HL-60/S4 treated with retinoic acid at 250 ng/mL for 4 days and 3 days (cell line): ENCODE measurements at regions not wholly inside any gene's neighbourhood (a gene's known extent, or its start where the extent isn't known, plus 50 kb on each side); places are given as distances from the start of the nearest gene placed in this dataset.

Source experiments
- in situ Hi-C: fragments of 300-500 bp; cut with MboI; formaldehyde crosslinking; loops from 2 replicates; pipeline ENCODE4 v1.7.0; 2022; ENCODE audit warnings: low sequenced_read_pairs

- in situ Hi-C loops = no loop called here
These were observed 483.9 kb downstream of the FOXO1 start for GRCh38 chr13:40182591-40182990.

DNA sequence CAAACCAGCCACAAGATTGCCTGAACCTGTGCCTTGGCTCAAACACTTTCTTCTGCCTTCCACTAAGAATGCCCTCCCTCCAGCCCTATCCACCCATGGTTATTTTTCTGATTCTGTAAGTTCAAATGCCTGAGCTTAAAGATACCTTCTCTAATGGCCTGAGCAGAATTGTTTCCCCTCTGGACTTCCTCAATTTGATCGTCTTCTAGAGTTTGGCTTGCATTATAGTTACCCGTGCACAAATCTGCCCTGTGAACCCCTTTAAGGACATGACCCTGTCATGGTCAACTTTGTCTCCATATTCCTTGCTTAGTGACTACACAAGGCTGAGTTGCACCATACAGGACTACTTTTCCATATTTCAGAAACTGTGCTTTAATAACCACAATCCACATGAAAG, 481.0 kb downstream of the FOXO1 start:
- in situ Hi-C loops = no loop called here

DNA sequence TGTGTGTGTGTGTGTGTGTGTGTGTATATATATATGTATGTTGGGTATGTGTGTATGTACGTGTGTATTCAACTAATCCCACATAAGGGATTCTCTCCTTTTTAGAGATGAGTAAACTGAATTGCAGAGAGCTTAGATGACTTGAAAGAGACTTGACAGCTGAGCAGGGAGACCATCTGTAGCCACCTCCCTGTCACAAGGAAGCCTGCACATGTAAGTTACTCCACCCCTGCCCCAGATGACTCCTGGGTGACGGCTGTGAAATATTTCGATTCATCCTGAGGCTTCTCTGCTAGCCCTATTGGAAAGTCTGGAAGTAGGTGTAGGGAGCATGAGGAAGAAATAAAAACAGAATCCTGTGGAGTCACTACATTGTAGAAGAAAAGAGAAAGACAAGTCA, 480.4 kb downstream of the FOXO1 start:
- in situ Hi-C loops = no loop called here

DNA sequence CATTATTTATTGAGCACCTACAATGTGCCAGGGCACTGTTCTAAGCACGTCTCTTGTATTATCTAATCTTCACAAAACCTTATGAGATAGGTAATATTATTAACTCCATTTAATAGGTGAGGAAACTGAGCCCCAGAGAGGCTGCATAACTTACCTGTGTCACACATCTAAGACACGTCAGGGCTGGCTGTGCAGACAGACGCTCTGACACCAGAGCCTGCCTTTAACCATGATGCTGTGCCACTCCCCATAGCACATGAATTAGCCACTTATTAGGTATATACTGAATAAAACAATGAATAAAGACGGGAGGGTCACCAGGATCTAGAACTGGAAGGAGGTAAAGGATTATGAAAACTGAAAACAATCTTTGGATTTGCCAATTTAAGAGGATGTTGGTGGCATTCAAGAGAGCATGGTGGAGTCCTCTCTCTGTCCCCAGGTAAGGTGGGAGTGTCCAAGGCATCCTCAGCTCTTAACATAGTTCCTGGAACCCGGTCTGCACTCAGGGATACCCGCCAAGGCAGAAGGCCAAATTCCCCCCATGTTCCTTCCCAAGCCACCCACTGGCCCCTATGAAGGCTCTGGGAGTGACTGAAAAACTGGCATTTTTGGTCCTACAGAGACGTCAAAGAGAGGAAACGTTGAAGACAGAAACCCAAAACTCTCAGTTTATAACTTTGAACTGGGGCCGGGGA, 479.7 kb downstream of the FOXO1 start:
- in situ Hi-C loops = no loop called here

DNA sequence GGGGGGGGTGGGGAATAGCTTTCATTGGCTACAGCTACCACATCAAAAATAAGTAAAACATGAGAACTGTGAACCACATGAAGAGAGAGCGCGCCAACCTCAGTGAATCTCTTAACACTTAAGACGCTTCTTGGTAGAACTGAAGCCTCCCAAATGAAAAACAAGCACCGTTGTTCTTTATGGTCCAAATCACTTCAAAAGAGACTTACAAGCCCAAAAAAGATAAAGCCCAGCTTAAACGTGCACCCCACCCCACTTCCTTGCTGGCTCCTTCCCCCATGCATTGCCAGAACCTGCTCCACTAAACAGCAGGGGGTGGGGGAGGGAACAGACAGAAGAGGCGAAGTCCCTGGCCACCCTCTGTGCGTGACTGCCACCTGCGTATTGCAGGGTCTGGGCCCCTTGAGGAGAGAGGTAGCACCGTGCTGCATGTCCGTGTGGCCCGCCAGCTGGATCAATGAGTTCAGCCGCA, 479.1 kb downstream of the FOXO1 start:
- in situ Hi-C loops = no loop called here

DNA sequence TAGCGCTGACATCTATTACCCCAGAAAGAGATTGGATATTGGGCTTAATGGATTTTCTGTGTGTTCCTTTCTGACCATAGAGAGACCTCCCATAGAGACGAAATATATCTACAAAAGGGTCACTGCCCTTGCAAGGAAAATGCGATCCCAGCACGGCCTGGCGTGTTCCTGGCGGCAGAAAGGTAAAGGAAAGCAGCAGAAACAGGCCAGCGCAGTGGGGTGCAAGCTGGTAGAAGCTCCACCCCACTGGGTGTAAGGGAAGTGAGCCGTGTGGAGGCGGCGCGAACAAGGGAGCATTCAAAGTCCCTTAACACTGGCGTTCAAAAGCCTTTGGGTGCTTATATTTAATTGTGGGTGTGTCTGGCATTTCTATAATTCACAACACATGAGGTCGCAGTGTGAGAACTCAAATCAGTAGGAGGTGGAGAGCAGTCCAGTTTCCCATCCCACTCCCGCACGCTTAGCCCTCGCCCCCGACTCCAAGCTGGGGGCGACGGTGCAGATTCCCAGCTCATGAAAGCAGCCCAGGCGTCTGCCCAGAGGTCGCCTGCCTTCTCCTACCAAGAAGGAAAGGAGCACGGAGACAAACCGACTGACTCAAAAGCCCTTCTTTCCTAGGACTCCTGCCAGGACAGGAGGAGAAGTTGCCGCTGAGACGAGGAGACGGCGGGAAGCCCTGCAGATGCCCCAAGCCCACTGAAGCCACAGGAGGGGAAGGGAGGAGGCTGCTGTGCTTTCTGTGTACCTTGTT, 478.4 kb downstream of the FOXO1 start:
- in situ Hi-C loops = no loop called here

- in situ Hi-C loops = no loop called here
These were observed 477.0 kb downstream of the FOXO1 start for GRCh38 chr13:40189426-40189825.

- in situ Hi-C loops = no loop called here
These were observed 476.4 kb downstream of the FOXO1 start for GRCh38 chr13:40189898-40190630.

GRCh38 chr13:40190641-40191100, 475.8 kb downstream of the FOXO1 start:
- in situ Hi-C loops = no loop called here

GRCh38 chr13:40191186-40191980, 475.1 kb downstream of the FOXO1 start:
- in situ Hi-C loops = no loop called here

GRCh38 chr13:40192452-40192851, 474.0 kb downstream of the FOXO1 start:
- in situ Hi-C loops = no loop called here

GRCh38 chr13:40192858-40193257, 473.6 kb downstream of the FOXO1 start:
- in situ Hi-C loops = no loop called here

- in situ Hi-C loops = no loop called here
These were observed 472.9 kb downstream of the FOXO1 start for GRCh38 chr13:40193286-40194223.

- in situ Hi-C loops = no loop called here
These were observed 472.1 kb downstream of the FOXO1 start for GRCh38 chr13:40194224-40194806.

- in situ Hi-C loops = no loop called here
These were observed 469.4 kb downstream of the FOXO1 start for GRCh38 chr13:40197049-40197448.

DNA sequence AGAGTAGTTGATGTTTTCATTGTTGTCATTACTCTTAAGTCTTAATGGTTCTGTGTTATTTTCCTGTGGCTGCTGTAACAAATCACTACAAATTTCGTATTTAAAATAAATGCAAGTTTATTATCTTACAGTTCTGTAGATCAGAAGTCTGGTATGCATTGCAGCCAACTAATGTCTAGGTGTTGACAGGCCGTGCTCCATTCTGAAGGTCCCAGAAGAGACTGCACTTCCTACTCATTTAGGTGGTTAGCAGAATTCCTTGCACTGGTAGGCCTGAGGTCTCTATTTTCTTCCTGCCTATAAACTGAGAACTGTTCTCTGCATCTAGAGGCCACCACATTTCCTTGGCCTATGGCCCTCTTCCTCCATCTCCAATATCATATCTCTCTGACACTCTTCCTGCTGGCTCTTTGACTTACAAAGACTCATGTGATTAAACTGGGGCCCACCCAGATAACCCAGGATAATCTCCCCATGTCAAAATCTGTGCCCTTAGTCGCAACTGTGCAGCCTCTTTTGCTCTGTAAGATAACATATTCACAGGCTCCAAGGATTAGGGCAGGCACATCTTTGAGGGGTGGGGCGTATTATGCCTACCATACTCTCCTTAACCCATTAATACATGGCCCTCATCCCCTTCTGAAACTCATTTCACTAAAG, 468.4 kb downstream of the FOXO1 start:
- in situ Hi-C loops = no loop called here

- in situ Hi-C loops = no loop called here
These were observed 466.0 kb downstream of the FOXO1 start for GRCh38 chr13:40200273-40200978.

DNA sequence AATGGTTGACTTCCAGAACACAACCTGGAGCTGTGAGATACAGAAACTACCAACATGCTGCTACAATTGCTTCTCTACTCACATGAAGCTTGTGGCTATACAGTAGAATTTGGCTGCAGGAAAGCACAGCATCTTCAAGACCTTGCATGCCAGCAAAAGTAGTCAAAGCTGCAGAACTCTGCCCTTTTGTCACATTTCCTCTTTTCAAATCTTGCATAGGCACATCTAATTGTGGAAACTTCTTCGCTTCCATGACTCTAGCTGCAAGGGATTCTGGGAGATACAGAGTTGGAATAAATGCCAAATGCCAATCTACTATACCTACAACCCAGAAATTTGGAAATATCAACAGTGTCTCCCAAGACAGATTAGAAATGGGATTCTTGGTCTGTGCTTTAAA, 462.2 kb downstream of the FOXO1 start:
- in situ Hi-C loops = no loop called here
